GM19240 (cell line): ENCODE measurements at regions not wholly inside any gene's neighbourhood (a gene's known extent, or its start where the extent isn't known, plus 50 kb on each side); places are given as distances from the start of the nearest gene placed in this dataset.
"Not testable (repeated sequence)": the region's sequence is repeated elsewhere in the genome, so short reads cannot be mapped to it uniquely, and the experiment has no call there.

Source experiments
- DNase-seq: peaks from one replicate; pipeline ENCODE4 v3.0.0; 2011; ENCODE audit warnings: low spot score; ENCODE audit not compliant: insufficient read length

DNA sequence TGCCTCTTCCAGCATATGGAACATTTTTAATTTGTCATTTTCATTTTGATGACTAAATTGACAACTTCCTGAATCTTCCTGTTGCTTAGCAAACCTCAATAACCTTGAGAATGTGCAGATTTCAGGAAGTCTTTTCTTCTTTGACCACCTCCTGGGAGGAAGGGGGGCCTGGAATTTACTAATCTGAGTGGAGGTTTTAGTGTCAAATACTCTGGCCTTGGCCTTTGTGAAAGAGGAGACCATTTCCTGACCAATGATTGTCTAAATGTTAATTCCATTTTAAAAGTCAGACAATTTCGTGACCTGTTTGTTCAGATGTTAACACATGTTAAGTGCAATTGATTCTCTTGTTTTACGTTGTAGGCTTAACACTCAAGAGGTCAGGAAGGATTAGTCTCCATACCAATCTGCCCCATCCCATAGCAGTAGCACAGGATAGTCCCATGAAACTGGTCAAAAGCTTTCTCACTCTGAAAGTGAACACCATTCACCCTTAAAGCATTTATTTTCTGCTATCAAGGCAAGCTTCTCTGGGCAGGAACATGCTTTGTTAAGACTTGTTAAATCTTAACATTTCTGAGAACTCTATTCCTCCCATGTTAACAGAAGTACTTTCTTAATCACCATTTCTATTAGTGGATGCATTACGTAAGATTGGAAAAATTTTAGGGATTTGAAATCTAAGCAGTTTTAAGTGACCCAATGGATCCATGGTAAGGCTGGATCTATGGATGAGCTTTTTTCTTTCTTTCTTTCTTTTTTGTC lies 219.6 kb downstream of the RND3 start:
- DNase-seq, result no peak

DNA sequence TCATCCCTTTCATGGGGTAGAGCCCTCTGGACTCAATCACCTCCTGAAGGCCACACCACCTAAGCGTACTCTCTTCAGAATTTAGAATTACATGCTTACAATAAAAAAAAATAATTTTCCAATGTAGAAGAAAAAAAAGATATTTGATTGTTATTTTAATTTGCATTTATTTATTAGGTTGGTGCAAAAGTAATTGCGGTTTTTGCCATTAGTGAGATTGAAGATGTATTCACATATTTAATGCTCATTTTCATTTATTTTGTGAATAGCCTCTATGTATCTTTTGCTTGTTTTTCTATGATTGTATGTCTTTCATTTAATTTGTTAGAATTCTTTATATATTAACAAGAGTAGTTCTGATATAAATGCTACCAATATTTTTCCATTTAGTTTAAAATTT lies 220.5 kb downstream of the RND3 start:
- DNase-seq, result no peak

DNA sequence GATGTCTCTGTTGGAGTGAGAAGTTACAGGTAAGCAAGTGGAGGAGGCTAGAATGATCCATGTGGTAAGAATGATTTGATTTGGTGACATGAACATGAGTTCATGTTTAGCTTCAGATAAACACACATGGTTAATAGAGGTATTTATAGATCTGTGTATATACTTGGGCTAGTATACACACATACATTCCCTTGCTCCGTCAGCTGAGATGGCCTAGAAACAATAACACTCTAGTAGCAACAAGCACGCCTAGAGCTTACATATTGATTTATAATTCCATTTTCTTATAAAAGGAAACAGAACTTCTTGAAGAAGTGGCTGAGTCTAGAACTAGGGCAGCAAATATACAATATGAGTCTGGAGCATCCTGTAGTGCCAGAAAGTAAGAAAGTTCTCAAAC lies 223.0 kb downstream of the RND3 start:
- DNase-seq, result no peak

DNA sequence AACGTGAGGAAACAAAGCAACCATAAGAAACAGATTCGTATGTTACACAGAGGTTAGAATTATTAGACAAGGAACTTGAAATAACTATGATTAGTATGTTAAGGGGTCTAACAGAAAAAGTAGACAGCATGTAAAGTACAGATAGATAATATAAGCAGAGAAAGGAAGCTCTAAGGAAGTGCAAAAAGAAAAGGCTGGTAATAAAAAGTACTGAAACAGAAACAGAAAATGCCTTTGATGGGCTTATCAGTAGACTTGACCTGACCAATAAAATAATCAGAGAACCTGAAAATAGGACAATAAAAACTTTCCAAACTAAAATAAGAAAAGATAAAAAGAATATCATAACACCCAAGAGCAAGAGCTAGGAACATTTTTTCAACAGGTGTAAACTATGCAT lies 225.8 kb downstream of the RND3 start:
- no peak for DNase-seq

DNA sequence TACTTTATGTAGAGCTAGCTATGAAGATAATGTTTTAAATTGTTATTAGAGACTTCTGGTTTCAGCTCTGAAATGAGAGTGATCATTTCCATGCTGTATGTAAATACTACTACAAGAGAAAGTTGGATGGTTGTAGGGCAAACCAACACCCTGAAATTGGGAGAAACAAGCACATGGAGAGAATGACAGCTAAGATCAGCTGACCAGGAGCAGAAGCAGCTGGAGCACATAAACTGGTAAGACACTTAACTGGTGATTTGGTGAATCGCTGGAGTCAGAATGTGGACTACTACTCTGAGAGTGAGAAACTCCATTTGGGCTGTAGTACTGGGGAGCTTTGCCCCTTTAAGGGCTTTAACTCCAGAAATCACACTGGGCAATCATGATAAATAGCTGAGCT lies 226.8 kb downstream of the RND3 start:
- no peak for DNase-seq

DNA sequence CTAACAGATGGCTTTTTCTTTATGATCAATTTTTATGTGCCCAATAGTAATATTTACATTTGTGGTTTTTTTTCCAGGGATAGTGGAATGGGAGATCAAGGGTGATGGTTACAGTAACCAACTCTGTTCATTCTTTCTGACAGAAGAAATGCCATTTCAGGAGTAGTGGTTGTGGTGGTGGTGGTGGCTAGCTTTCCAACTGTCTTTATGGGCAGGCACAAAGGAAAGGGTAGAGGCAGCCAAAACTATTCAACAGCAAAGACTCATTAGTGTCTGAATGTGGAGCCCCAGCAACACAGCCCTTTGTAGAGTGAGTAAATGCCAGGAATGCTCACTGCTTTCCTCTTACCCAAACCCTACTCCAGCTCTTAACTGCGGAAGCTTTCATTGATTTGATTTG lies 227.7 kb downstream of the RND3 start:
- DNase-seq, result no peak

DNA sequence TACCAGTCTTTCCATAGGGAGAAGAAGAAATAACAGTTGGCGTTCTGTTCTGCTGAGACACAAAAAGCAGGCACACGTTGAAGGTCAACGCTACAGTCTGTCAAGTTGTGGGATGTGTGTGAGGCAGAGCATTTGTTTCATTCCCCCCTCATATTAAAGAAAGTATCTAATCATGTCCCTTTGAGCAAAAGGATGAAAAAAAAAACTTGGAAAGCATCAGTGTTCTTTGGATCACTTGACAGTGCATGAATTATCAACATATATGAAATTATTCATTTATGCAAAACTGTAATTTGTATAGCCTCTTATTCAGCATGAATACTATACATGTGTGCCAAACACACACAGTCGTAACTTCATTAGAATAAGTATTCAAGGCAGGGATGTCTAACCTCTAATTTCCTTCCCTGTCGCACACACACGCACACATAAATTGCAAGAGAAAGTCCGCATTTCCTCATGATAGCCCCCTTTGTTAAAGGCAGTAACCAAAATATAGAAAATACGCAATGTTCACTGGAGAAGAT lies 228.6 kb downstream of the RND3 start:
- no peak for DNase-seq

DNA sequence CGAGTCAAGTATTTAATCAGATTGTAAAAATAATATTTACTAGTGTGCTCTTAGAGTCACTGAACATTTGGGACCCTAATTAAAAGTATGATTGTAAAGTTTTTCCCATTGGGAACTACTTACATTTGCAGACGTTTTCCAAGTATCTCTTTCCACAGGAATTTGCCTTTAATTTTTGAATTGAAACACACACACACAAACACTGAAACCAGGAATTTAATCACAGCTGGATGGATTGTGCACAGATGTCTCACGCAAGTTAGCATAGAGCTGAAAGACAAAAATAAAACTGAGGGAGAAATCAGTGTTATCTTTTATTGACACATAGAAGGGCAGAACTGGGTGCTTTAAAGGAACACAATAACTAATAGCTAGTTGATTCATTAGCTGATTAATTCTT lies 230.7 kb downstream of the RND3 start:
- no peak for DNase-seq

DNA sequence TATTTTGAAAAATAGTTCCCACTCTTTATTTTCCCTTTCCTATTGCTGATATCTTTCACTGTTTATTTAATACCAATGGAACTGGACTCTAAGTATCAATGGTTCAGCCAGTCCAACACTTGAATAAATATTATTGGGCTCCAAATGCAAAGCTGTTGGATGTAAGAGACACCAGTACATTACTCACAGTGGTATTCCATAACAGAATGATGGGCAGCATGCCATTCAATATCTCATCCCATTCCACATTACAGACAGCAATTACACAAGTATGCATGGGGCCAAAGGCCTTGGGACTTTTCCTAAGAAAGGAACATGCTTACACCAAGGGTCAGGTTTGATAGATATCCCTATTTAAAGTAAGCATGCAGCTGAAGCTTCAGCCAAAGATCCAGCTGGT lies 231.9 kb downstream of the RND3 start:
- no peak for DNase-seq

DNA sequence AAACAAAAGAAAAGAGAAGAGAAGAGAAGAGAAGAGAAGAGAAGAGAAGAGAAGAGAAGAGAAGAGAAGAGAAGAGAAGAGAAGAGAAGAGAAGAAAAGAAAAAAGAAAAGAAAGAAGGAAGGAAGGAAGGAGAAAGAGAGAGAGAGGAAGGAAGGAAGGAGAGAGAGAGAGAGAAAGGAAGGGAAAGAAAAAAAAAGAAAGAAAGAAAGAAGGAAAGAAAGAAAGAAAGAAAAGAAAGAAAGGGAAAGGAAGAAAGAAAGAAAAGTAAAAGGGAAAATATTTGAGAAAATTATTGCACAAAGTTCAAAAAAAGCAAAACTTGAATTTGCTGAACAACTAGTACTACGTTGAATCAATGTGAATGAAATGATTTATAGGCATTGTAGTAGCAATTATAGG lies 237.7 kb downstream of the RND3 start:
- not testable (repeated sequence) for DNase-seq

DNA sequence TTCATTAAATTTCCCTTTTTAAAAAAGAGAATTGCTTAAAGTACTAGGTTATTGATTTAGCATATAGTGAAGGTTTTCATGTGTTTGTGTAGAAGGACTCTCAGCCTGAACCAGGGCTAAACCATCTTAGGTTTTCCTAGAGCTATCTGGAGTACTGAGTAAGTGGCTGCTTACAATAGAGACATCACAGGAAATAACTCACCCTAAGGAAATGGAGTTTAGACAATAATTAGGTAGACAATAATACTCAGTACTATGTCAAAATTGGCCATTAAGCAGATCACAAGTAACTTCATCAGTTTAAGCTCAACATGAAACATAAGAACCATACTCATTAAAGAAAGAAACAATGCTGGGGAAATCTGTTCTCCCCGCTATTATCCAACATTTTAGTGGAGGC lies 240.0 kb downstream of the RND3 start:
- DNase-seq, result no peak

DNA sequence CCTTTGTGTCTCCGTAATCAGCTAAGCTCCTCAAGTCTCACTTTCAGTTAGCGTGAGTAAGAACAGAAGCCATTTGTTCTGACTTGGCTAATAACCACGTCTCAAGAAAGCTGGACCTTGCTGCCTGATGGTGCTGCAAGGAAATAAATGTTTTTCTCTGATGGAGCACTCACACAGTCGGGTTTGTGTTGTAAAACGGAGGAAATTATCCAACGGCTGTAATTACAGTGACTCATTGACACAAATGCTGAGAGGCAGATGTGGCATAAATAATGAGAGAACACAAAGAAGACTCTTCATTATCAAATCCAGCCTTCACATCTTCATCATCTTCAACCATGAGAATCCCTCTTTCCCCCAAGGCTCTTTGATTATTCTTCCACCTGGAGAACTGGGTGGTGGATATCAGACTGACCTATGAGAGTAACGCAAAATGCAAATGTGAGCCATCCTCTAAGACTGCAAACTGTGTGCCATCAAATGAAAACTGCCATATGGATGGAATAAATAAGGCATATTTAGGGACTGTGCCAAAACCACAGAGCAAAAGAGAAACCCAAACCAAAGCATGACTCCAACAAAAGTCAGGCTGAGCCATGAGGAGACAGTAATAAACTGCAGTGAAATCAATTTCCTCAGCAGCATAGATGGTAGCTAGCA lies 252.6 kb downstream of the RND3 start:
- DNase-seq, result no peak

DNA sequence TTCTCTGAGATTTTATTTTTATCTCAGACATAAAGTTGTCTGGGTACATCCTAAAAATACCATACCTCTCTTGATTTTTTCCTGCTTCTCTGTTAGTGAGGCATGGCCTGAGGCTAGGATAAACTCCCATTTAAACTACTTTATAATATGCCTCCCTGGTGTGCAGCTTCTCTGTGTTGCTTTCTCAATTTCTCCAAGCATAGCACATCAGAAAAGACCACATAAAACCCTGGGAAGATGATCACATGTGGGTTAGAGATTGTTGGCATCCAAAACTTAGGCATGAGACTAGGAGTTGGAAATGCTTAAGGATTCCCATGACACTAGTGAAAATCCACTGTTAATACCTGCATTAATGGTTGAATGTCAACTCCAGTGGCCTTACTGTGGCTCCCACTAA lies 254.6 kb downstream of the RND3 start:
- DNase-seq, result no peak

DNA sequence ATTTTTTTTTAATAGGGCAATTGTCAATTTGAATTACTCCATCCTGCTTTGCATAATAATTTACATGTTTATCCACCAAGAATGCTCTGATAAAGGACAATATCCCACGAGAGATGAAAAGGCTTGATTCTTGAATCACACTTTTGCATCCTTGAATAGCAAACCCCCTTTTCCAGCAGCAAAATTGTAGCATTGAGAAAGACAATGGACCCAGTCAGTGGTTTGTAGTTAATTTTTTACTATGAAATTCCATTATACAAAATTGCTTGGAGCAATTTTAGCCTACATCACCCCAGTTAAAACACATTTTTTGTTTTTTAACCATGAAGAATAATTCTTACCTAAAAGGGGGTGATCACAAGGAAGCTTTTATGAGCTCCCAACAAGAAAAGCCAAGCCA lies 255.1 kb downstream of the RND3 start:
- DNase-seq, result no peak

DNA sequence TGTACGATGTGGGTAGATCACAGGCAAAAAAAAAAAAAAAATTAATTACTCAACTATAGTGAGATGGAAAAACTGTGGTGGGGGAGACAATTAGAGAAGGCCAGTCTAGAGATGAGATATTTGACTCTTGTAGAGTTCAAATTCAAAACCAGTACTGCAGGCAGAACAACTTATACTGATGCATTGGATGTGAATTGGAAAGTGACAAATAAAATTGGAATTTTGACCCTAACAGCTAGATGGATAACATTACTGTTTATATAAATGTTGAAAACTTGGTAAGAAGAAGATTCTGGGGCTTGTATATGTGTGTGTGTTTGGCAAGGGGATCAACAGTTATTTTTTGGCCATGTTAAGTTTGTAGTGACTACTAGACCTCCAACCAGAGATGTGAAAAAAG lies 256.9 kb downstream of the RND3 start:
- no peak for DNase-seq

DNA sequence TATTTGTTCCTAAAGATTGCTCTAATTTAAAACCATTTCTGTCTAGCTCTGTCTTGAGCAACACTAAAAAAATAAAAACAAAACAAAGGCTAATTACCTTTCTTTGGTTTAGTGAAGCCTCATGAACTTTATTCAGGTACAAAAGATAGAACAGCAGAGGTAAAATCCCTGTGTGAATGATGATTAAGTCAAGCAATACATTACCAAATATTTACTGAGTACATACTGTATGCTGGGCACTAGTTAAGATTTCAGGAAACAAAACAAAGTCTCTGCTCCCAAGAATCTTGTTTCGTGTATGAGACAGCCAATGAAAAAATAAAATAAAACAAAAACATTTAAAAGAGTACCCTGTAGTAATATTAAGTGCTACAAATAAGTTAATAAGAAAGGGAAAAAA lies 257.5 kb downstream of the RND3 start:
- no peak for DNase-seq

DNA sequence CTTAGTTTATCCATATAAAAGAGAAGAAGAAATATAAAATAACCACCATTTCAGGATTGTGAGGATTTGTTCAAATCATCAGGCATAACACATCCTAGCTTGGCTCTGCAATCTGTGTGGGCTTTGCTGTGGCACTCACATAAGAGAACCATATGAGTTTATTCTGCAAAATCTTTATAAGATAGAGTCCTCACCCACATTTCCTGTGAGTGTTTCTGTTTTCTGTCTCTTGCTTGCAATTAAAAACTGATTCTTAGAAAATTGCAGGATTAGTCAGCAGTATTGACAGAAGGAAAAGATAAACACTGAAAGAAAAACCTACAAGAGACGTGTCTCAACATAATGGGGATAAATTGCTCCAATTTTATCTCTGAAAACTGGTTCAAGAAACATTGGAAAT lies 258.5 kb downstream of the RND3 start:
- no peak for DNase-seq

DNA sequence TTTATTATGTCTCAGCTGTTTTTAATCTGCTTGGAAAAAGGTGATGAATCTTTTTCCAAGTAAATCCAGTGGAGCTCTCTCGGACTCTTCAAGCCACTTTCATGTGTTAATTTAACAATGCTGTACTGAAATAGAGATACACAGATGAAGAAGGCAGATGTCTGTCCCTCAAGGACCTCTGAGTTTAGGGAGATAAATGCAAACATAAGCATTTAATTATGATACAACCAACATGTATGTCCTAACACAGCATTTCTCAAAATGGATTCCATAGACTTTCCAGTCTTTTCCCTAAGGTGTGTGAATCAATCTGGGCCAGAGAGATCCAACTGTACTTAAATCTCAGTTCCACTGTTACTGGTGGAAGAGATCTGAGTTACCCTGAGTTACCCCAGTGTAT lies 262.4 kb downstream of the RND3 start:
- DNase-seq, result no peak

DNA sequence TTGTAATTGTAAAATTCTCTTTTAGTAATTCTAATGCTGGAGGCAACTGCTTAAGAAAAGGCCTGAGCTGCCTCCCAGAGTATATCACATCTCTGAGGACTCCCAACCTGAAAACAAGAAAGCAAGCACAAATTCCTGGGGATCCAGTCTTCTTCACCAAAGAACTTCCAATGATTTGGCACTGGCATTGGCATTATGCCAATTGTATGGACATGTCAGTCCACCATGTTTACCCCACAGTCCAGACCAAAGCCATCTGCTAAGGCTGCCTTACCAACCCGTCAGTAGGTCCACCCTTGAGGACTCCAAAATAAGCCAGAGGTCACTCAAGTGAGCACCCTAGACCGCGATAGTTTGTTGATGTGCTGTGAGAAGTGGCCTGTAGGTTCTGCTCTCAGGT lies 263.1 kb downstream of the RND3 start:
- no peak for DNase-seq

DNA sequence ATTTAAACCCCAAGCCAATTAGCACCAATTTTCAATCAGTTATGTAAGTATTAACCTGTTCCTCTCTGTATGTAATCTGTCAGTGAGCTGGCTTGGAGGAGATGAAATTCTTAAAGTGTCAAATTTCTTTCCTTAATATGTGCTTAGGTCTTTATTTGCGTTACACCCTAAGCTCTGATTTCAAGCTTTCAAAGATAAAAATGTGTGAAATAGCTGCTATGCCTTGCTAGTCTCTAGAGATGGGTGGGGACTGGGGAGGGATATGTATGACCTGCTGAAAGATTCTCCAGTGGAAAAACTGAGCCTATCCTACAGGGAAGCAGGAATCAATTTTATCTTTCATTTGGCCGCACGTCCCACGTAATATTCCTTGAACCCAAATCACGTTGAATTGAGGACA lies 264.5 kb downstream of the RND3 start:
- DNase-seq, result no peak

DNA sequence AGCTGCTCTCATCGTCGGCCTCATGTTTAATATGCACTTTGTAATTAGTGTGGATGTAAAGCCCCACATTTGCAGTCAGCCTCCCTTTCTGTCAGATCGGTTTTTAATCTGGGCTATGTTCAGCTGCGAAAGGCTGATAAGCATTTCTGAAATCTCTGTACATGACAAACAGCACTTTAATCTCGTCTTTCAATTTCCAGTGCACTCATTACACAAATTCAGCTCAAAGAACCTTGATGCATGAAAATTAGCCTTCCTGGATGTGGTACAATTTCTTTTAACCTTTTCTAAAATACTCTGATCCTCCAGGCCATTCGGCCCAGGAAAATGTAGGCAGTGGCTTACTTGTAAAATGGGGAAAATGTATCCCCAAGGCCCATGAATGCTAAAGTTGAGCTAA lies 265.1 kb downstream of the RND3 start:
- no peak for DNase-seq

DNA sequence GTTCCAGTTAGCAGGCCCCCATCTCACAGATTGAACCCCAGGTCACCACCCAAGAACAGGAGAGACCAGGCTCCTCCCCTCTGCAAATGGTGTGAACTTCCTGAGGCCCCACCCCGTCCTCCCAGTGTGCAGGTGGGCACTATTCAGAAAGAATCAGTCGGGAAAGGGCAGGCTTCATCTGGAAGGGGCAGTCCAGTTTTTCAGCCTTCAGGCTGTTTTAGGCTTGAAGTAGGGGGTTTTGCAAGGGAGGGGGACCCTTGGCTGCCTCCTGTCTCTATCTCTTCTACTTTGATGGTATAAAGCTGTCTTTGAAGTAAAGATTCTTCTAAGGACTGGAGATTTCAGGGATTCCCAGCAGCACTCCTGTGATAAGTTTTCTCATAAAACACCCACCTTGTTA lies 267.6 kb downstream of the RND3 start:
- DNase-seq, result no peak

DNA sequence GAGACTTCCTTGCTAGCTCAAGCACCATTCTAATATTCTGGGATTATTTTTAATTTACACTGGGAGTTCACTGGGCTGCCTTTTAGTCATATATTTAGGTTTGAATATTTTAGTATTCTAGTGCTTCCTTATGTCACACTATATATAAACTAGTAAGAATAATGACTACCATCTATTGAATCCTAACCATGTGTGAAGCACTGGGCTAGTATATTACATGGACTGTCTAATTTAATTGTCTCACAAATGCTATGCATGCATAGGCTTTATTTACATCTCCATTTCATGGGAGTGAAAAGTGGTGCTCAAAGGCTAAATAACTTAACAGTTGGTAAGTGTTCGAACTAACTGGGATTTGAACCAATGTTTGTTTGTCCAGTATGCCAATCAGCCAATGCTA lies 272.4 kb downstream of the RND3 start:
- DNase-seq, result no peak
